ENCODE measurements at regions not wholly inside any gene's neighbourhood (a gene's known extent, or its start where the extent isn't known, plus 50 kb on each side); places are given as distances from the start of the nearest gene placed in this dataset.

- no peak for TF ChIP-seq RAD21 (conservative IDR thresholded peaks at IDR 0.05 in 1 of 2, IDR thresholded peaks at IDR 0.05 in 1 of 2)
- TF ChIP-seq, protein P1, sequence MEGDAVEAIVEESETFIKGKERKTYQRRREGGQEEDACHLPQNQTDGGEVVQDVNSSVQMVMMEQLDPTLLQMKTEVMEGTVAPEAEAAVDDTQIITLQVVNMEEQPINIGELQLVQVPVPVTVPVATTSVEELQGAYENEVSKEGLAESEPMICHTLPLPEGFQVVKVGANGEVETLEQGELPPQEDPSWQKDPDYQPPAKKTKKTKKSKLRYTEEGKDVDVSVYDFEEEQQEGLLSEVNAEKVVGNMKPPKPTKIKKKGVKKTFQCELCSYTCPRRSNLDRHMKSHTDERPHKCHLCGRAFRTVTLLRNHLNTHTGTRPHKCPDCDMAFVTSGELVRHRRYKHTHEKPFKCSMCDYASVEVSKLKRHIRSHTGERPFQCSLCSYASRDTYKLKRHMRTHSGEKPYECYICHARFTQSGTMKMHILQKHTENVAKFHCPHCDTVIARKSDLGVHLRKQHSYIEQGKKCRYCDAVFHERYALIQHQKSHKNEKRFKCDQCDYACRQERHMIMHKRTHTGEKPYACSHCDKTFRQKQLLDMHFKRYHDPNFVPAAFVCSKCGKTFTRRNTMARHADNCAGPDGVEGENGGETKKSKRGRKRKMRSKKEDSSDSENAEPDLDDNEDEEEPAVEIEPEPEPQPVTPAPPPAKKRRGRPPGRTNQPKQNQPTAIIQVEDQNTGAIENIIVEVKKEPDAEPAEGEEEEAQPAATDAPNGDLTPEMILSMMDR (IDR thresholded peaks at IDR 0.05): no peak
- TF ChIP-seq RFX5 (IDR thresholded peaks at IDR 0.05): no peak
- no peak for TF ChIP-seq ESRRA (IDR thresholded peaks at IDR 0.05; ENCODE audit: borderline replicate concordance, low read length)
- no peak for TF ChIP-seq TFCP2L1 (CRISPR knock-in tag; IDR thresholded peaks at IDR 0.05)
- no peak for TF ChIP-seq SMC3 (IDR thresholded peaks at IDR 0.05)
- no peak for TF ChIP-seq HDAC2 (IDR thresholded peaks at IDR 0.05)
Measured at GRCh38 chr14:42299692-42300091, 693.0 kb downstream of the LRFN5 start.
